Endothelial cell of umbilical vein (primary cell): ENCODE measurements at regions not wholly inside any gene's neighbourhood (a gene's known extent, or its start where the extent isn't known, plus 50 kb on each side); places are given as distances from the start of the nearest gene placed in this dataset.

Source experiments
- BruUV-seq: library from RNA; stranded (reverse); fragments of 400-500 nt; replicated peaks from 2 replicates; lab custom pipeline; 2021; lab: Mats Ljungman, UMichigan
- CTCF ChIA-PET: fragments of 300-600, 350-600 bp; sonication (Branson Sonifier 250); formaldehyde crosslinking; loops from one replicate; lab custom pipeline; 2021; ENCODE audit warnings: antibody characterized with exemption, inconsistent platforms; lab: Charles Lee
- POLR2A ChIA-PET: fragments of 300-600, 350-600 bp; sonication (Branson Sonifier 250); formaldehyde crosslinking; loops from one replicate; lab custom pipeline; 2021; ENCODE audit warnings: antibody characterized with exemption, inconsistent platforms; lab: Charles Lee
- DNase-seq: peaks from one replicate; pipeline ENCODE4 v3.0.0-alpha.2; 2011; ENCODE audit warnings: low read depth, low spot score
- FAIRE-seq: peaks from 2 replicates; lab custom pipeline; 2011; peaks lifted over from hg19 to GRCh38; lab: Jason Lieb, UNC
- H2AFZ ChIP-seq: 2 replicates; pipeline ENCODE4 v1.6.0; 2012; ENCODE audit warnings: low read depth, low read length, control low read depth, inconsistent platforms
- H3K27ac ChIP-seq: 2 replicates; pipeline ENCODE4 v1.5.1; 2011; ENCODE audit warnings: low read depth, mild to moderate bottlenecking, control low read depth, low read length, moderate library complexity; ENCODE audit not compliant: insufficient read depth
- H3K27me3 ChIP-seq, 2 experiments: 2 replicates each; pipeline versions ENCODE4 v1.6.0 to v1.6.1; 2011; ENCODE audit warnings: low read length in 2 of 2, mixed read lengths in 1 of 2; ENCODE audit not compliant: control insufficient read depth in 2 of 2, insufficient read depth in 2 of 2
- H3K36me3 ChIP-seq, 2 experiments: 2 replicates in 1 of 2; 3 replicates in 1 of 2; pipeline ENCODE4 v1.5.1; 2011; ENCODE audit warnings: low read length in 2 of 2, mild to moderate bottlenecking in 1 of 2, moderate library complexity in 1 of 2; ENCODE audit not compliant: control insufficient read depth in 2 of 2, insufficient read depth in 2 of 2; ENCODE audit errors: extremely low read depth in 1 of 2
- H3K4me1 ChIP-seq: 3 replicates; pipeline ENCODE4 v1.5.1; 2011; ENCODE audit warnings: mild to moderate bottlenecking, low read length; ENCODE audit not compliant: control insufficient read depth, insufficient read depth; ENCODE audit errors: extremely low read depth
- H3K4me2 ChIP-seq: 2 replicates; pipeline ENCODE4 v1.6.1; 2011; ENCODE audit warnings: low read length, control low read depth, mixed read lengths; ENCODE audit not compliant: insufficient read depth
- H3K4me3 ChIP-seq, 3 experiments: fragments of 200-600 bp in 1 of 3; sonication (generic), shearing (Covaris generic) in 1 of 3; replicated peaks in 1 of 3; 2 replicates each; pipeline ENCODE4 v1.5.1; 2011 to 2016; ENCODE audit warnings: control low read depth in 3 of 3, low read length in 3 of 3, mild to moderate bottlenecking in 2 of 3, inconsistent platforms in 1 of 3, low read depth in 1 of 3, moderate library complexity in 1 of 3; ENCODE audit not compliant: insufficient read depth in 1 of 3
- H3K79me2 ChIP-seq: 2 replicates; pipeline ENCODE4 v1.6.0; 2012; ENCODE audit warnings: low read length, inconsistent platforms; ENCODE audit not compliant: control insufficient read depth, insufficient read depth
- H3K9ac ChIP-seq: replicated peaks from 2 replicates; pipeline ENCODE3; 2011; ENCODE audit warnings: low read length, control low read depth; ENCODE audit not compliant: insufficient read depth; ENCODE audit errors: extremely low read depth
- H3K9me1 ChIP-seq: replicated peaks from 3 replicates; pipeline ENCODE4 v1.6.0; 2011; ENCODE audit warnings: mild to moderate bottlenecking, low read length; ENCODE audit not compliant: control insufficient read depth, insufficient read depth; ENCODE audit errors: extremely low read depth
- H3K9me3 ChIP-seq: replicated peaks from 2 replicates; pipeline ENCODE4 v1.5.1; 2012; ENCODE audit warnings: low read length, inconsistent platforms; ENCODE audit not compliant: control insufficient read depth, insufficient read depth
- H4K20me1 ChIP-seq: replicated peaks from 2 replicates; pipeline ENCODE3; 2011; ENCODE audit warnings: mild to moderate bottlenecking, low read length; ENCODE audit not compliant: control insufficient read depth, insufficient read depth; ENCODE audit errors: extremely low read depth
- EZH2 ChIP-seq: IDR thresholded peaks from 2 replicates; pipeline ENCODE4 v1.6.1; 2012; ENCODE audit warnings: borderline replicate concordance, low read depth, mild to moderate bottlenecking, moderate library complexity, low read length, inconsistent platforms; ENCODE audit not compliant: severe bottlenecking
- FOS ChIP-seq: IDR thresholded peaks from 2 replicates; pipeline ENCODE4 v1.6.1; 2011; ENCODE audit warnings: mild to moderate bottlenecking, low read length, moderate library complexity, borderline replicate concordance; ENCODE audit not compliant: insufficient read depth
- GATA2 ChIP-seq: IDR thresholded peaks from 2 replicates; pipeline ENCODE4 v1.7.0; 2011; ENCODE audit warnings: low read depth, mild to moderate bottlenecking, moderate library complexity, mixed read lengths, low read length; ENCODE audit not compliant: insufficient read length, insufficient read depth
- JUN ChIP-seq: IDR thresholded peaks from 2 replicates; pipeline ENCODE4 v1.6.1; 2011; ENCODE audit warnings: borderline replicate concordance, low read depth; ENCODE audit not compliant: insufficient read length, insufficient read depth
- MAX ChIP-seq: IDR thresholded peaks from 2 replicates; pipeline ENCODE4 v1.6.1; 2011; ENCODE audit not compliant: insufficient read depth, insufficient read length
- MYC ChIP-seq: IDR thresholded peaks from one replicate; pipeline ENCODE4 v1.6.1; 2011; ENCODE audit warnings: mild to moderate bottlenecking, low read depth, low read length
- POLR2A ChIP-seq: IDR thresholded peaks from 2 replicates; pipeline ENCODE4 v1.6.1; 2012; ENCODE audit warnings: low read depth, mild to moderate bottlenecking, control low read depth, low read length
- POLR2AphosphoS5 ChIP-seq: IDR thresholded peaks from 2 replicates; pipeline ENCODE4 v1.6.1; 2012; ENCODE audit warnings: low read depth, mild to moderate bottlenecking, control low read depth, low read length, moderate library complexity; ENCODE audit not compliant: insufficient read depth
- dilution Hi-C: fragments of 300-500 bp; cut with MboI; formaldehyde crosslinking; loops from one replicate; pipeline ENCODE4 v1.15.0; 2019; ENCODE audit warnings: low sequenced_read_pairs; ENCODE audit not compliant: extremely low pct_ligation_motif_present
- intact Hi-C: fragments of 100-400 bp; cut with micrococcal nuclease; formaldehyde crosslinking; loops from one replicate; pipeline ENCODE4 v1.10.0; 2022
- TF ChIP-seq, protein P1 (sequence below), 2 donors: IDR thresholded peaks; 1 replicate in 1 of 2; 2 replicates in 1 of 2; pipeline ENCODE4 v1.5.1; 2011; ENCODE audit warnings: low read length in 2 of 2, mild to moderate bottlenecking in 2 of 2, moderate library complexity in 2 of 2, control low read depth in 1 of 2, inconsistent platforms in 1 of 2, low read depth in 1 of 2; ENCODE audit not compliant: insufficient read depth in 1 of 2; ENCODE audit errors: extremely low read depth in 1 of 2

- Histone ChIP-seq H4K20me1 (no peaks in the 10 kb centered on the region), H3K9me3 (peaks cover 7% of the 10 kb centered on the region), H3K9ac (no peak overlapping the region), H3K9me1 (no peaks in the 10 kb centered on the region), H3K27me3 (no peaks in the 10 kb centered on the region), H3K27ac (no peak overlapping the region), H3K4me3 (no peak overlapping the region), H3K4me2 (no peak overlapping the region), H2AFZ (no peak overlapping the region), H3K79me2 (no peaks in the 10 kb centered on the region), H3K36me3 (no peaks in the 10 kb centered on the region), H3K4me1 (no peaks in the 10 kb centered on the region)
- dilution Hi-C loops, result no loop called here
- intact Hi-C loops, result no loop called here
- DNase-seq (no peak), FAIRE-seq (no peak)
- no TSS peak for BruUV-seq
- no peak for TF ChIP-seq POLR2A
- TF ChIP-seq FOS, result no peak
- no peak for TF ChIP-seq MYC
- TF ChIP-seq, protein P1, sequence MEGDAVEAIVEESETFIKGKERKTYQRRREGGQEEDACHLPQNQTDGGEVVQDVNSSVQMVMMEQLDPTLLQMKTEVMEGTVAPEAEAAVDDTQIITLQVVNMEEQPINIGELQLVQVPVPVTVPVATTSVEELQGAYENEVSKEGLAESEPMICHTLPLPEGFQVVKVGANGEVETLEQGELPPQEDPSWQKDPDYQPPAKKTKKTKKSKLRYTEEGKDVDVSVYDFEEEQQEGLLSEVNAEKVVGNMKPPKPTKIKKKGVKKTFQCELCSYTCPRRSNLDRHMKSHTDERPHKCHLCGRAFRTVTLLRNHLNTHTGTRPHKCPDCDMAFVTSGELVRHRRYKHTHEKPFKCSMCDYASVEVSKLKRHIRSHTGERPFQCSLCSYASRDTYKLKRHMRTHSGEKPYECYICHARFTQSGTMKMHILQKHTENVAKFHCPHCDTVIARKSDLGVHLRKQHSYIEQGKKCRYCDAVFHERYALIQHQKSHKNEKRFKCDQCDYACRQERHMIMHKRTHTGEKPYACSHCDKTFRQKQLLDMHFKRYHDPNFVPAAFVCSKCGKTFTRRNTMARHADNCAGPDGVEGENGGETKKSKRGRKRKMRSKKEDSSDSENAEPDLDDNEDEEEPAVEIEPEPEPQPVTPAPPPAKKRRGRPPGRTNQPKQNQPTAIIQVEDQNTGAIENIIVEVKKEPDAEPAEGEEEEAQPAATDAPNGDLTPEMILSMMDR (IDR thresholded peaks at IDR 0.05; ENCODE audit: extremely low read depth in 1 of 2, insufficient read depth in 1 of 2, low read depth in 1 of 2, low read length in 2 of 2), result no peak
- no peak for TF ChIP-seq POLR2AphosphoS5
- no peak for TF ChIP-seq JUN
- no peak for TF ChIP-seq MAX
- no peak for TF ChIP-seq GATA2
- TF ChIP-seq EZH2, result no peak
- ChIA-PET POLR2A (no interaction called here), CTCF (no interaction called here)
Observed at GRCh38 chr5:3198074-3198449, 397.6 kb upstream of the IRX1 start.
